Vagina (tissue), 2 donors: ENCODE measurements at regions not wholly inside any gene's neighbourhood (a gene's known extent, or its start where the extent isn't known, plus 50 kb on each side); places are given as distances from the start of the nearest gene placed in this dataset.

ENCODE experiments used
- DNase-seq, 2 donors: peaks; one replicate each; pipeline ENCODE4 v3.0.0-alpha.2; 2017; ENCODE audit errors: extremely low spot score in 2 of 2
- H3K27ac ChIP-seq: fragments of 200-600 bp; sonication (generic); one replicate; pipeline ENCODE4 v1.5.1; 2019
- H3K27me3 ChIP-seq: fragments of 200-600 bp; sonication (generic); one replicate; pipeline ENCODE4 v1.5.1; 2019
- H3K36me3 ChIP-seq, 2 donors: fragments of 200-600 bp; sonication (generic); one replicate each; pipeline ENCODE4 v1.5.1; 2017 to 2019
- H3K4me1 ChIP-seq: fragments of 200-600 bp; sonication (generic); one replicate; pipeline ENCODE4 v1.5.1; 2019
- H3K4me3 ChIP-seq, 2 donors: fragments of 200-600 bp; sonication (generic); 1 replicate in 1 of 2; 2 replicates in 1 of 2; pipeline ENCODE4 v1.5.1; 2016 to 2019
- H3K9me3 ChIP-seq: fragments of 200-600 bp; sonication (generic); one replicate; pipeline ENCODE4 v1.5.1; 2019
- CTCF ChIP-seq, 3 experiments: fragments of 450-650 bp in 2 of 3; fragments of 200-600 bp in 1 of 3; sonication (generic) in 1 of 3; IDR thresholded peaks; one replicate each; pipeline ENCODE4 v1.5.1; 2017 to 2019; ENCODE audit warnings: antibody characterized with exemption in 3 of 3, mild to moderate bottlenecking in 2 of 3, moderate library complexity in 2 of 3
- POLR2A ChIP-seq, 2 donors: fragments of 450-650 bp; IDR thresholded peaks; one replicate each; pipeline ENCODE4 v1.6.1; 2017; ENCODE audit warnings: antibody characterized with exemption in 2 of 2, mild to moderate bottlenecking in 2 of 2, moderate library complexity in 2 of 2
- POLR2AphosphoS5 ChIP-seq, 2 donors: sonication (generic); formaldehyde crosslinking; IDR thresholded peaks; one replicate each; pipeline ENCODE4 v1.9.0; 2017; ENCODE audit warnings: antibody characterized with exemption in 2 of 2, mild to moderate bottlenecking in 2 of 2, low read depth in 1 of 2; ENCODE audit not compliant: insufficient read depth in 1 of 2
- intact Hi-C: fragments of 100-400 bp; cut with DNase I; formaldehyde crosslinking; loops from one replicate; pipeline ENCODE4 v1.15.1; 2023

- H3K27ac ChIP-seq, result no peak overlapping the region
- no peaks in the 10 kb centered on the region for H3K4me1 ChIP-seq
- DNase-seq, result no peak
- no peaks in the 10 kb centered on the region for H3K36me3 ChIP-seq
- no peaks in the 10 kb centered on the region for H3K9me3 ChIP-seq
- intact Hi-C loops, result no loop called here
- no peaks in the 10 kb centered on the region for H3K27me3 ChIP-seq
- TF ChIP-seq CTCF (IDR thresholded peaks at IDR 0.05), result no peak
- no peak for TF ChIP-seq POLR2A (IDR thresholded peaks at IDR 0.05)
- no peak for TF ChIP-seq POLR2AphosphoS5 (IDR thresholded peaks at IDR 0.05; ENCODE audit: insufficient read depth in 1 of 2, low read depth in 1 of 2)
- no peak overlapping the region for H3K4me3 ChIP-seq
Measured at GRCh38 chr15:96066852-96067495, 263.5 kb upstream of the NR2F2 start.

- H3K4me3 ChIP-seq, result no peak overlapping the region
- TF ChIP-seq POLR2A (IDR thresholded peaks at IDR 0.05) (no peak), CTCF (IDR thresholded peaks at IDR 0.05) (no peak), POLR2AphosphoS5 (IDR thresholded peaks at IDR 0.05; ENCODE audit: insufficient read depth in 1 of 2, low read depth in 1 of 2) (no peak)
- intact Hi-C loops, result no loop called here
- no peaks in the 10 kb centered on the region for H3K27me3 ChIP-seq
- no peaks in the 10 kb centered on the region for H3K9me3 ChIP-seq
- no peak overlapping the region for H3K27ac ChIP-seq
- no peak for DNase-seq
- no peaks in the 10 kb centered on the region for H3K36me3 ChIP-seq
- H3K4me1 ChIP-seq, result no peaks in the 10 kb centered on the region
Measured at GRCh38 chr15:96067677-96068076, 262.8 kb upstream of the NR2F2 start.

GRCh38 chr15:96068897-96069296 is 261.6 kb upstream of the NR2F2 start:
- no peaks in the 10 kb centered on the region for H3K36me3 ChIP-seq
- H3K4me3 ChIP-seq, result no peak overlapping the region
- TF ChIP-seq CTCF (IDR thresholded peaks at IDR 0.05) (no peak), POLR2A (IDR thresholded peaks at IDR 0.05) (no peak), POLR2AphosphoS5 (IDR thresholded peaks at IDR 0.05; ENCODE audit: insufficient read depth in 1 of 2, low read depth in 1 of 2) (no peak)
- DNase-seq, result no peak
- H3K27ac ChIP-seq, result no peak overlapping the region
- no peaks in the 10 kb centered on the region for H3K9me3 ChIP-seq
- intact Hi-C loops, result no loop called here
- no peaks in the 10 kb centered on the region for H3K4me1 ChIP-seq
- no peaks in the 10 kb centered on the region for H3K27me3 ChIP-seq

GRCh38 chr15:96070636-96071035 is 259.9 kb upstream of the NR2F2 start:
- TF ChIP-seq CTCF (IDR thresholded peaks at IDR 0.05) (no peak), POLR2AphosphoS5 (IDR thresholded peaks at IDR 0.05; ENCODE audit: insufficient read depth in 1 of 2, low read depth in 1 of 2) (no peak), POLR2A (IDR thresholded peaks at IDR 0.05) (no peak)
- no peak overlapping the region for H3K4me3 ChIP-seq
- no peaks in the 10 kb centered on the region for H3K9me3 ChIP-seq
- H3K27me3 ChIP-seq, result no peaks in the 10 kb centered on the region
- no peak overlapping the region for H3K27ac ChIP-seq
- intact Hi-C loops, result no loop called here
- no peak for DNase-seq
- no peaks in the 10 kb centered on the region for H3K36me3 ChIP-seq
- no peaks in the 10 kb centered on the region for H3K4me1 ChIP-seq

- no peak for TF ChIP-seq POLR2AphosphoS5 (IDR thresholded peaks at IDR 0.05; ENCODE audit: insufficient read depth in 1 of 2, low read depth in 1 of 2)
- no peak for TF ChIP-seq POLR2A (IDR thresholded peaks at IDR 0.05)
- TF ChIP-seq CTCF (IDR thresholded peaks at IDR 0.05), result no peak
- Histone ChIP-seq H3K4me1 (no peaks in the 10 kb centered on the region), H3K27me3 (no peaks in the 10 kb centered on the region), H3K36me3 (no peaks in the 10 kb centered on the region), H3K4me3 (no peak overlapping the region), H3K9me3 (no peaks in the 10 kb centered on the region), H3K27ac (no peak overlapping the region)
- no peak for DNase-seq
- intact Hi-C loops, result no loop called here
Measured at GRCh38 chr15:96072821-96073220, 257.7 kb upstream of the NR2F2 start.
